22Rv1 (cell line): ENCODE measurements at regions not wholly inside any gene's neighbourhood (a gene's known extent, or its start where the extent isn't known, plus 50 kb on each side); places are given as distances from the start of the nearest gene placed in this dataset.

ENCODE experiments used
- H3K27ac ChIP-seq: fragments of 450-650 bp; 2 replicates; pipeline ENCODE4 v1.5.1; 2017
- CTCF ChIP-seq: fragments of 450-650 bp; IDR thresholded peaks from 2 replicates; pipeline ENCODE4 v1.5.1; 2017; ENCODE audit warnings: mild to moderate bottlenecking
- ZFX ChIP-seq: fragments of 450-650 bp; IDR thresholded peaks from 2 replicates; pipeline ENCODE4 v1.6.1; 2017; ENCODE audit warnings: antibody characterized with exemption, borderline replicate concordance

DNA sequence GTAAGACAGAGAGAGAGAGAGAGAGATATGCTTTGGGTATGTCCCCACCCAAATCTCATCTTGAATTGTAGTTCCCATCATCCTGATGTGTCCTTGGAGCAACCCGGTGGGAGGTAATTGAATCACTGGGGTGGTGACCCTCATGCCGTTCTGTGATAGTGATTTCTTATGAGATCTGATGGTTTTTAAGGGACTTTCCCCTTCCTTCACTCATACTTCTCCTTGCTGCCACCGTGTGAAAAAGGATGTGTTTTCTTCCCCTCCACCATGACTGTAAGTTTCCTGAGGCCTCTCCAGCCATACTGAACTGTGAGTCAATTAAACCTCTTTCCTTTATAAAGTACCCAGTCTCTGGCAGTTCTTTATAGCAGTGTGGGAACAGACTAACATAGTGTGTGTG is 60.3 kb downstream of the EOMES start:
- no peak for TF ChIP-seq ZFX
- TF ChIP-seq CTCF = no peak
- no peak overlapping the region for H3K27ac ChIP-seq

DNA sequence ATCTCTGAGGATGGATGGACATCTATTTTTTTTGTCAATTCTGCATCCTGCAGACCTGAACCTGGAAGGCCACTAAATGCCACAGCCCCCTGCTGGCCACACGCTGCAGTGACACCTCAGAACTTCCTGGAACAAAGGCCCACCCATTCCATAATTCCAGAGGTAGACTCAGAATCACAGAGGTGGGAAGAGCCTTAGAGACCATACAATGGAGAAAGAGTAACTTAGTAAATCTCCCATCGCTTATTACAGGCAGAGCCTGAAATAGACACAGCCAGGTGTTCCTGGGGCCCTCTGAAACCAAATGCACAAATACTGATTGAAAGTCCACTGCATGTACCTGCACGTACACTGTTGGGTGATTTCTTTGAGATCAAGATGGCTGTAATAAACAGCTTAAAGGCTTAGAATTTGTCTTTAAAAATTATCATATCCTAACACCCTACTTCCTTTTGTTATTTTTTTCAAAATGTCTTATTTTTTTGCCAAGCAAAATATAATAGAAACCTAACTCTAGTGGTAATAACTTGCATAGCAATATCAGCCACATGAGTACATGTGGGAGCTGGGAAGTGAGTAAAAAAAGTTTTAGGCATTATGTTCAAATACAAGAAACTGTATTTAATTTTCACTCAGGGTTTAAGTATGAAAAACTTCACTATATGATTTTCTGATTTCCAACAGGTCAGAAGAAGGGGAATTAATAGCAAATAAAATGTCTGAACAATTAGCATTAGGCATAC is 62.7 kb downstream of the EOMES start:
- TF ChIP-seq CTCF (peak; percentile 92), ZFX (no peak)
- no peak overlapping the region for H3K27ac ChIP-seq

DNA sequence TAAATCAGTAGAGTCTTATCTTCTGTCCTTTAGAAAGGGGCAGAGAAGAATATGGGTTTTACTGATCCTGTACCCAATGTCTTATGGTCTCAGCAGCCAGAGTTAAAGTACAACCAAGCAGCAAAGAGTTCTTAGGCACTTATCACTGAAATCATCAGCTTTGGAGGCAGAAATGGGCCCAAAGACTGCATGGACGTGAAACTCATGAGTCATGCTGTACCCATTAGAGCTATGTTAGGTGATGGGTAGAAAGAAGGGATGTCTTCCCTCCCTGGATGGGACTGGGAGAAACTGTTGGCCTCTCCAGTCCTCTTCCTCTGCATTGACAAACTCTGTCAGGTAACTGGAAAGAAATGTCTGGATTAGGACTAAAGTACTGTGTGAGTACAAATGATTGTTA is 63.4 kb downstream of the EOMES start:
- no peak overlapping the region for H3K27ac ChIP-seq
- no peak for TF ChIP-seq CTCF
- TF ChIP-seq ZFX = no peak

GRCh38 chr3:27657871-27658270 is 64.3 kb downstream of the EOMES start:
- H3K27ac ChIP-seq = no peak overlapping the region
- TF ChIP-seq CTCF (no peak), ZFX (no peak)

DNA sequence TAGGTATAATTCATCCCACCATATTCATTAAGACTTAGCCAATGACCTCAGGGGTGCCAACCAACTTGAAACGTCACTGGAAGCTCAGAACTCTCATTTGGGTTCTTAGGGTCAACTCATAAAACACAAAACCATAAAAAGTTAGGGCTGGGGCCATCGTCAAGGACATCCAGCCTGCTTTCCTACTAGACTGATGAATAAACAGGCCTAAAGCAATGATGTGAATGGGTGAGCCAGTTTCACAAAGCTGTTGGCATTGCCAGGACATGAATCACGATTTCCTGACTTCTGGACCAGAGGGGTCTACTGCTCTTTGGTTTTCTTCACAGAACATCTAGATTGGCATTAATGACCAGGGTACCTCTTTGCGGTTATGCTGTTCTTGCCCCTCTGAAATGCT is 64.7 kb downstream of the EOMES start:
- no peak for TF ChIP-seq ZFX
- no peak for TF ChIP-seq CTCF
- no peak overlapping the region for H3K27ac ChIP-seq

GRCh38 chr3:27656790-27657189 is 65.3 kb downstream of the EOMES start:
- no peak for TF ChIP-seq CTCF
- TF ChIP-seq ZFX = no peak
- no peak overlapping the region for H3K27ac ChIP-seq

GRCh38 chr3:27655547-27655946 is 66.6 kb downstream of the EOMES start:
- TF ChIP-seq CTCF = no peak
- TF ChIP-seq ZFX = no peak
- no peak overlapping the region for H3K27ac ChIP-seq
